Breast epithelium (tissue), 4 donors: ENCODE measurements at regions not wholly inside any gene's neighbourhood (a gene's known extent, or its start where the extent isn't known, plus 50 kb on each side); places are given as distances from the start of the nearest gene placed in this dataset.

Experiments used
- DNase-seq, 2 donors: peaks; one replicate each; pipeline ENCODE4 v3.0.0-alpha.2; 2019; ENCODE audit warnings: low spot score in 2 of 2
- H3K27ac ChIP-seq, 2 donors: fragments of 200-600 bp; sonication (generic) in 1 of 2; one replicate each; pipeline ENCODE4 v1.5.1; 2016 to 2019; ENCODE audit warnings: mild to moderate bottlenecking in 1 of 2
- H3K27me3 ChIP-seq, 2 donors: fragments of 200-600 bp; sonication (generic) in 1 of 2; one replicate each; pipeline versions ENCODE4 v1.5.1 to v1.6.0; 2017 to 2019; ENCODE audit warnings: control low read depth in 1 of 2, mild to moderate bottlenecking in 1 of 2
- H3K36me3 ChIP-seq: fragments of 200-600 bp; one replicate; pipeline ENCODE4 v1.5.1; 2019
- H3K4me1 ChIP-seq, 2 donors: fragments of 200-600 bp; sonication (generic); one replicate each; pipeline ENCODE4 v1.5.1; 2016 to 2019; ENCODE audit warnings: control low read depth in 1 of 2
- H3K4me3 ChIP-seq, 3 donors: fragments of 200-600 bp; sonication (generic); 1 replicate in 2 of 3; 2 replicates in 1 of 3; pipeline ENCODE4 v1.5.1; 2016 to 2019; ENCODE audit warnings: mild to moderate bottlenecking in 3 of 3, moderate library complexity in 2 of 3
- H3K9me3 ChIP-seq, 2 donors: fragments of 200-600 bp; sonication (generic) in 1 of 2; one replicate each; pipeline ENCODE4 v1.5.1; 2016 to 2019; ENCODE audit warnings: control low read depth in 1 of 2
- CTCF ChIP-seq, 3 donors: fragments of 450-650 bp; IDR thresholded peaks; one replicate each; pipeline ENCODE4 v1.5.1; 2016 to 2017; ENCODE audit warnings: antibody characterized with exemption in 3 of 3, mild to moderate bottlenecking in 3 of 3, moderate library complexity in 3 of 3
- POLR2A ChIP-seq: fragments of 450-650 bp; IDR thresholded peaks from one replicate; pipeline ENCODE4 v1.6.1; 2016; ENCODE audit warnings: antibody characterized with exemption, mild to moderate bottlenecking, moderate library complexity
- POLR2AphosphoS5 ChIP-seq, 3 donors: sonication (generic); formaldehyde crosslinking; IDR thresholded peaks; one replicate each; pipeline ENCODE4 v1.6.1; 2017; ENCODE audit warnings: antibody characterized with exemption in 3 of 3
- intact Hi-C: fragments of 100-400 bp; cut with DNase I; formaldehyde crosslinking; loops from one replicate; pipeline ENCODE4 v1.15.1; 2023; ENCODE audit warnings: low total_unique reads

DNA sequence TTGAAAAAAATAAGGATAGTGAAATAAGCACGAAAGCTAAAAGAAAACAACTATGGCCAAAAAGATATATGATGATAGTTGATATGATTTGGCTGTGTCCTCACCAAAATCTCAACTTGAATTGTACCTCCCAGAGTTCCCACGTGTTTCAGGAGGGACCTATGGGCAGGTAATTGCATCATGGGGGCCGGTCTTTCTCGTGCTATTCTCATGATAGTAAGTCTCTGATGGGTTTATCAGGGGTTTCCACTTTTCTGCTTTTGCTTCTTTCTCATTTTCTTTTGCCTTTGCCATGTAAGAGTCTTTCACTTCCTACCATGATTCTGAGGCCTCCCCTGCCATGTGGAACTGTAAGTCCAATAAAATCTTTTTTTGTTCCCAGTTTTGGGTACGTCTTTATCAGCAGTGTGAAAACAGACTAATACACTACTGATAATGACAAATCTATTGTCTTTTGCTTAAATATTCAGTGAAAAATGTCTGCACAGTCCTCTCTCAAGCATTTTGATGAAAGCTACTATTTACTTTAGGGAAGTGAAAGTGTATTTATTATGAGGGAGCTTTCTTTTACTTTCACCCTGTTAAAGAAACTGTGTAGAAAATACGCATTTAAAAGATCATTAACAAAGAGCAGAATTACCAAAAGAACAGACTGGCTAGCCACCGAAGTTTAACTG lies 389.1 kb downstream of the HTR1B start:
- TF ChIP-seq POLR2A (no peak), CTCF (IDR thresholded peaks at IDR 0.05) (no peak), POLR2AphosphoS5 (IDR thresholded peaks at IDR 0.05) (no peak)
- Histone ChIP-seq H3K4me3 (no peak overlapping the region), H3K36me3 (no peaks in the 10 kb centered on the region), H3K27ac (no peak overlapping the region), H3K4me1 (no peaks in the 10 kb centered on the region), H3K9me3 (peaks cover 0 to 5% of the 10 kb centered on the region in 2 donors), H3K27me3 (no peaks in the 10 kb centered on the region)
- intact Hi-C loops, result no loop called here
- DNase-seq, result no peak

GRCh38 chr6:77073410-77073760 lies 389.9 kb downstream of the HTR1B start:
- no peak for DNase-seq
- no peaks in the 10 kb centered on the region for H3K27me3 ChIP-seq
- no peaks in the 10 kb centered on the region for H3K4me1 ChIP-seq
- H3K27ac ChIP-seq, result no peak overlapping the region
- no peaks in the 10 kb centered on the region for H3K36me3 ChIP-seq
- TF ChIP-seq POLR2AphosphoS5 (IDR thresholded peaks at IDR 0.05), result no peak
- no peak for TF ChIP-seq POLR2A
- no peak for TF ChIP-seq CTCF (IDR thresholded peaks at IDR 0.05)
- intact Hi-C loops, result no loop called here
- peaks cover 0 to 5% of the 10 kb centered on the region in 2 donors for H3K9me3 ChIP-seq
- no peak overlapping the region for H3K4me3 ChIP-seq

DNA sequence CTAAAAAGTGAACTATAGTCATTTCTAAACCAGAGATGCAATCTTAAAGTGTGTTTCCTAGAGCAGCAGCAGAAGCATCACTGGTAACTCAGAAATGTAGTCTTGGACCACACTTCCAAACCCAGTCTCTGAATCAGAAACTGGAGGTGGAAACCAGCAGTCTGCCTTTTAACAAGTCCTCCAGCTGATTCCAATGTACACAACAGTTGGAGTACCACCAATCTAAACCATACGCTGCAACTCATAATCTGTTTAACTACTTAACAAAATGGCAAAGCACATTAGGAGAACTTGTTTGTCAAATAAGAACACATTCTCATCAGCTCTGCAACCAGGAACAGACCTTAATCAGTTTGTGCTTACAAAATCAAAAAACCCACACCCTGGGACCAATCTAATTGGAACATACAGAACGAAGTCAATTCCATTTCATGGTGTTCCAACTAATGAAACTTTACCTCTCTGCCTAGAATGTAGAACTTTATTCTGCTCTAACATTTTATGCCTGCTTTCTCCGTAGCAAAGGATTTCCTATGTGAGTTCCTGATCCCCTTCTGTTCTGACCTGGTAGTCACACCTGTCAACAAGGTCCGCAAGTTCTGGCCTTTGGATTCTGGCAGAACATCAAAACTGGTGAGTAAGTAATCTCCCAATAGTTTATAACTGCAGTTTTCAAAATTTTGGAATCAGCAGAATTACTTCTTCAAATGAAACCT lies 390.4 kb downstream of the HTR1B start:
- intact Hi-C loops, result no loop called here

DNA sequence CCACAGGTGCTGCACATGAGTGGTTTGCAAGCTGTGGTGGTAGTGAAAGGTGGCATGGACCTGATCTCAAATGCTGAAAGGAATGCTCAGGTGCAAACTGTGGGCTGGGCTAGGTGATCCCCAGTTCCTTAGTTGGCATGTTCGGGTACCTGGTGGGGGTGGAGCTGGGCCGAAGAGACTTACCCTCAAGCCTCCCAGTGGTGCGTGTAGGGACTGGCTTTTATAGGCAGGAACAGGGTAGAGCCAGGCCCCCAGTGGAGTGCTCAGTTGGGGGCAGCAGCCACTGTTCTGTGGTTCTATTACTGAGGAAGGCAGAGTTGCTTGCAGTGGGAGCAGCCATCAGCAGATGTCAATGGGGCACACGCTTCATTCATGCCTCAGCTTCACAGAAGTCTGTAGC lies 399.8 kb downstream of the HTR1B start:
- intact Hi-C loops, result no loop called here
- H3K27me3 ChIP-seq, result no peaks in the 10 kb centered on the region
- H3K27ac ChIP-seq, result no peak overlapping the region
- TF ChIP-seq POLR2AphosphoS5 (IDR thresholded peaks at IDR 0.05) (no peak), CTCF (IDR thresholded peaks at IDR 0.05) (no peak), POLR2A (no peak)
- H3K4me3 ChIP-seq, result no peak overlapping the region
- no peaks in the 10 kb centered on the region for H3K36me3 ChIP-seq
- H3K4me1 ChIP-seq, result no peaks in the 10 kb centered on the region
- peaks cover 0 to 11% of the 10 kb centered on the region in 2 donors for H3K9me3 ChIP-seq
- DNase-seq, result no peak

More for the DNA sequence above, 390.4 kb downstream of the HTR1B start:
- H3K36me3 ChIP-seq, result no peaks in the 10 kb centered on the region
- no peak overlapping the region for H3K27ac ChIP-seq
- TF ChIP-seq POLR2AphosphoS5 (IDR thresholded peaks at IDR 0.05) (no peak), CTCF (IDR thresholded peaks at IDR 0.05) (no peak), POLR2A (no peak)
- no peaks in the 10 kb centered on the region for H3K27me3 ChIP-seq
- no peak for DNase-seq
- H3K9me3 ChIP-seq, result peaks cover 0 to 5% of the 10 kb centered on the region in 2 donors
- no peak overlapping the region for H3K4me3 ChIP-seq
- no peaks in the 10 kb centered on the region for H3K4me1 ChIP-seq

DNA sequence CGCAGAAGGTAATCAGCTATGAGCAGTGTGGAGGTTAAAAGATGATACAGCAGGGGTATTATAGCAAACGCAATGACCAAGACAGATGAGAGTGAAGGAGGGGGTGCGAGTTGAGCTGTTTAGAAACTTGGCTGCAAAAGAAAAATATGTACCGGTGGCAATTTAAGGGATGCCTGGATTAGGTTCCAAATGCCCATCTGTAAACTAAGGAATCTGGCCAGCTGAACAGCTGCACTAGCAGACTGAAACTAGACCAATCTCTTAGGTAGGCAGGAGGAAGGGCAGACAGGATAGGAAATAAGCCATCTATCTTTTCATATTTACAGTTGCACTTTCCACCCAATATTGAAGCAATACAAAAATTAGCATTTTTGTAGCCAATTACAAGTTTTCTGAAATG lies 407.6 kb downstream of the HTR1B start:
- DNase-seq, result no peak
- intact Hi-C loops, result no loop called here
- H3K9me3 ChIP-seq, result peaks cover 3 to 30% of the 10 kb centered on the region in 2 donors
- H3K4me1 ChIP-seq, result no peaks in the 10 kb centered on the region
- no peak overlapping the region for H3K4me3 ChIP-seq
- H3K27me3 ChIP-seq, result no peaks in the 10 kb centered on the region
- H3K27ac ChIP-seq, result no peak overlapping the region
- no peaks in the 10 kb centered on the region for H3K36me3 ChIP-seq
- TF ChIP-seq CTCF (IDR thresholded peaks at IDR 0.05) (no peak), POLR2AphosphoS5 (IDR thresholded peaks at IDR 0.05) (no peak), POLR2A (no peak)
